Smooth muscle cell (in vitro differentiated cells): ENCODE measurements at regions not wholly inside any gene's neighbourhood (a gene's known extent, or its start where the extent isn't known, plus 50 kb on each side); places are given as distances from the start of the nearest gene placed in this dataset.
A peak's percentile ranks its signal among the peaks of the same experiment; 100 is the strongest.

Source experiments
- DNase-seq: peaks from one replicate; lab custom pipeline; 2025; ENCODE audit not compliant: unreplicated experiment; lab: John Stamatoyannopoulos, UW
- H2AFZ ChIP-seq: fragments of 200-600 bp; sonication (generic); 2 replicates; pipeline ENCODE4 v1.6.0; 2016; ENCODE audit warnings: antibody characterized with exemption, low read depth, mild to moderate bottlenecking
- H3F3A ChIP-seq: fragments of 200-600 bp; sonication (generic); 2 replicates; pipeline ENCODE4 v1.6.0; 2017; ENCODE audit warnings: antibody characterized with exemption, low read depth
- H3K27ac ChIP-seq: fragments of 200-600 bp; sonication (generic); 2 replicates; pipeline ENCODE4 v1.5.1; 2016; ENCODE audit warnings: low read depth, mild to moderate bottlenecking
- H3K27me3 ChIP-seq: fragments of 200-600 bp; sonication (generic); 2 replicates; pipeline ENCODE4 v1.6.1; 2016; ENCODE audit warnings: low read depth, mild to moderate bottlenecking
- H3K36me3 ChIP-seq: fragments of 200-600 bp; sonication (generic); 2 replicates; pipeline ENCODE4 v1.5.1; 2016; ENCODE audit warnings: low read depth
- H3K4me1 ChIP-seq: fragments of 200-600 bp; sonication (generic); 2 replicates; pipeline ENCODE4 v1.5.1; 2016; ENCODE audit warnings: low read depth
- H3K4me2 ChIP-seq: fragments of 200-600 bp; sonication (generic); 2 replicates; pipeline ENCODE4 v1.6.0; 2016; ENCODE audit warnings: mild to moderate bottlenecking
- H3K4me3 ChIP-seq: fragments of 200-600 bp; sonication (generic); 2 replicates; pipeline ENCODE4 v1.5.1; 2016; ENCODE audit warnings: mild to moderate bottlenecking
- H3K79me2 ChIP-seq: fragments of 200-600 bp; sonication (generic); 2 replicates; pipeline ENCODE4 v1.6.0; 2016; ENCODE audit warnings: low read depth, mild to moderate bottlenecking
- H3K9ac ChIP-seq: fragments of 200-600 bp; sonication (generic); 2 replicates; pipeline ENCODE4 v1.6.0; 2016; ENCODE audit warnings: low read depth
- H3K9me3 ChIP-seq: fragments of 200-600 bp; sonication (generic); replicated peaks from 2 replicates; pipeline ENCODE4 v1.5.1; 2016; ENCODE audit warnings: low read depth
- H4K20me1 ChIP-seq: fragments of 200-600 bp; sonication (generic); 2 replicates; pipeline ENCODE4 v1.6.0; 2016; ENCODE audit warnings: low read depth
- WGBS: methylation state at CpG from one replicate; pipeline ENCODE4 v1.1.7; 2016; ENCODE audit warnings: low lambda C conversion rate; 5-methylcytosine and 5-hydroxymethylcytosine counted together
- TF ChIP-seq, protein P1 (sequence below): fragments of 200-600 bp; sonication (generic); IDR thresholded peaks from 2 replicates; pipeline ENCODE4 v1.5.1; 2017; ENCODE audit warnings: borderline replicate concordance, mild to moderate bottlenecking, antibody characterized with exemption; ENCODE audit not compliant: insufficient read depth, poor library complexity, severe bottlenecking

- WGBS: 19% methylated on average over 6 of the region's 6 CpGs
- no peaks in the 10 kb centered on the region for H3F3A ChIP-seq
- H4K20me1 ChIP-seq: no peaks in the 10 kb centered on the region
- no peaks in the 10 kb centered on the region for H3K9me3 ChIP-seq
- no peaks in the 10 kb centered on the region for H3K79me2 ChIP-seq
- H3K4me2 ChIP-seq: no peak overlapping the region
- no peak overlapping the region for H2AFZ ChIP-seq
- no peaks in the 10 kb centered on the region for H3K4me1 ChIP-seq
- no peak overlapping the region for H3K4me3 ChIP-seq
- no peaks in the 10 kb centered on the region for H3K36me3 ChIP-seq
- TF ChIP-seq, protein P1, sequence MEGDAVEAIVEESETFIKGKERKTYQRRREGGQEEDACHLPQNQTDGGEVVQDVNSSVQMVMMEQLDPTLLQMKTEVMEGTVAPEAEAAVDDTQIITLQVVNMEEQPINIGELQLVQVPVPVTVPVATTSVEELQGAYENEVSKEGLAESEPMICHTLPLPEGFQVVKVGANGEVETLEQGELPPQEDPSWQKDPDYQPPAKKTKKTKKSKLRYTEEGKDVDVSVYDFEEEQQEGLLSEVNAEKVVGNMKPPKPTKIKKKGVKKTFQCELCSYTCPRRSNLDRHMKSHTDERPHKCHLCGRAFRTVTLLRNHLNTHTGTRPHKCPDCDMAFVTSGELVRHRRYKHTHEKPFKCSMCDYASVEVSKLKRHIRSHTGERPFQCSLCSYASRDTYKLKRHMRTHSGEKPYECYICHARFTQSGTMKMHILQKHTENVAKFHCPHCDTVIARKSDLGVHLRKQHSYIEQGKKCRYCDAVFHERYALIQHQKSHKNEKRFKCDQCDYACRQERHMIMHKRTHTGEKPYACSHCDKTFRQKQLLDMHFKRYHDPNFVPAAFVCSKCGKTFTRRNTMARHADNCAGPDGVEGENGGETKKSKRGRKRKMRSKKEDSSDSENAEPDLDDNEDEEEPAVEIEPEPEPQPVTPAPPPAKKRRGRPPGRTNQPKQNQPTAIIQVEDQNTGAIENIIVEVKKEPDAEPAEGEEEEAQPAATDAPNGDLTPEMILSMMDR: peak; percentile 89
- H3K27ac ChIP-seq: no peak overlapping the region
- no peak for DNase-seq
- H3K27me3 ChIP-seq: no peaks in the 10 kb centered on the region
- H3K9ac ChIP-seq: no peak overlapping the region
Measured at GRCh38 chr1:104780470-104781078, 1030.9 kb downstream of the AMY1C start.

- Histone ChIP-seq H3K4me3 (no peak overlapping the region), H3K79me2 (no peaks in the 10 kb centered on the region), H3K4me1 (no peaks in the 10 kb centered on the region), H3F3A (no peaks in the 10 kb centered on the region), H3K4me2 (no peak overlapping the region), H3K27me3 (no peaks in the 10 kb centered on the region), H2AFZ (no peak overlapping the region), H3K36me3 (no peaks in the 10 kb centered on the region), H3K27ac (no peak overlapping the region), H4K20me1 (no peaks in the 10 kb centered on the region), H3K9ac (no peak overlapping the region), H3K9me3 (no peaks in the 10 kb centered on the region)
- TF ChIP-seq, protein P1: no peak
- WGBS: 83% methylated on average over 2 of the region's 2 CpGs
- no peak for DNase-seq
Measured at GRCh38 chr1:104785575-104786187, 1036.0 kb downstream of the AMY1C start.

DNA sequence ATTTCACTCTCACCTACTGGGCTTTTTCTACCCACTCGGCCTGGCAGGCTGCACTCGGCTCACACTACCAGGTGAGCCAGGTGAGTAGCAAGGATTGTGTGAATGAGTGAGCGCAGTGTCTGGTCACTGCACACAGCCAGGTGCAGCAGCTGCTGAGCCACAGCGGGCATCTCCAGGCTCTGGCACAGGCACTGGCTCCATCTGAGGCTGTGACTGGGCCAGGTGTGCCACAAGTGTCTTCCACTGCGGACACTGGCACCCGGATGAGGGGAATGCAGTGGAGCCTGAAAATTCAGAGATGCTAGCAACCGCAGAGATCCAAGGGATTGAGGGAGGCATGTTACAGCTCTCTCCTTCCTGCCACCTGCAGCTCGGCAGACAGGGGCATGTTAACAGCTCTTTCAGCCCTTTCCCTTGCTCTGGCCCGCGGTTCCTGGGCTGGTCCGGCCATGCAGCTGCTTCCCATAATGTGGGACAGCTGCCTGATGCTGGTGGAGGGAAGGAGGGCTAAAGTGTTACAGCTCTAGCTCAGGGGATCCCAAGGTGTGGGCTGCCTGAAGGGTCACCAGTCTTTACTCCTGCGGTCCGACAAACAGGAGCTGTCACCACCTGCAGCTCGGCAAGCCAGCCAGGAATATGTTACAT, 1038.3 kb downstream of the AMY1C start:
- Histone ChIP-seq H3K4me2 (no peak overlapping the region), H3K4me1 (no peaks in the 10 kb centered on the region), H4K20me1 (no peaks in the 10 kb centered on the region), H3F3A (no peaks in the 10 kb centered on the region), H2AFZ (no peak overlapping the region), H3K9me3 (no peaks in the 10 kb centered on the region), H3K4me3 (no peak overlapping the region), H3K79me2 (no peaks in the 10 kb centered on the region), H3K9ac (no peak overlapping the region), H3K36me3 (no peaks in the 10 kb centered on the region), H3K27me3 (no peaks in the 10 kb centered on the region), H3K27ac (no peak overlapping the region)
- 91% methylated on average over 14 of the region's 14 CpGs for WGBS
- DNase-seq: no peak
- TF ChIP-seq, protein P1: no peak
